Inflammatory macrophage (primary cell): ENCODE measurements at regions not wholly inside any gene's neighbourhood (a gene's known extent, or its start where the extent isn't known, plus 50 kb on each side); places are given as distances from the start of the nearest gene placed in this dataset.

ENCODE experiments used
- DNase-seq, 2 donors: peaks; one replicate each; pipeline ENCODE4 v3.0.0-alpha.2; 2020 to 2022

GRCh38 chr5:73338256-73339050 lies 110.1 kb downstream of the FOXD1 start:
- no peak for DNase-seq

DNA sequence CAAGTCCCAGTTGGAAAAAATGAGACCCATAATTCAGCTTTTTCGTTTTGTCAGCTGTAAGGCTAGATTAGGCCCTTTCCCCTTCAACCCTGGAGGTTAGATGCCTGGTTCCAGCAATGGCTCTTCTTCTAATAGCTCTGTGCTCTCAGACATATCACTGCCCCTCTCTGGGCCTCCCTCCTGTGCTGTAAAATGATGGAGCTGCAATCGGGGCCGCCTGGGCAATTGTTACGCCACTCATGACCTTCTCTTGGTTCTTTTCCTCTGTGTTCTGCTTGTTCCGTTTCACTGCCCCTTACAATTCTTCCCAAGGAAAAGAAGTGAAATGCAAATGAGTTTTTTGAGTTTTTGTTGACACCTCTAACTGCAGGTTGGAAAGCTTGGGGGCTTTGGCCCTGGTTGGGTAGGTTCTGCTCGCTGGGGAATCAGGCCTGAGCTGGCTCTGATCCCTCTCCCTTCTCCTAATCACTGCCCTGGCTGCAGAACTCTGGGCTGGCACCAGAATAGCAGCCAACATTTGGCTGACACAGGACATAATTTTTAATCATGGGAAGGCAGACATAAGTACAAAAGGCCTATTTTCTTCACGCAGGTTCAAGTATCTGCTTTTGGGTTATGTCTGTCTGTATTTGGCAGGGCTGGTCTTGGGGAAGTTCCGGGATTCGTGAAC lies 110.9 kb downstream of the FOXD1 start:
- no peak for DNase-seq

- DNase-seq, result no peak
Observed at GRCh38 chr5:73336366-73336765, 112.2 kb downstream of the FOXD1 start.

- DNase-seq, result no peak
Observed at GRCh38 chr5:73333944-73334703, 114.5 kb downstream of the FOXD1 start.

- DNase-seq, result no peak
Observed at GRCh38 chr5:73330613-73331012, 118.0 kb downstream of the FOXD1 start.

GRCh38 chr5:73328640-73329039 lies 119.9 kb downstream of the FOXD1 start:
- peak; percentile 43 to 65 for DNase-seq

DNA sequence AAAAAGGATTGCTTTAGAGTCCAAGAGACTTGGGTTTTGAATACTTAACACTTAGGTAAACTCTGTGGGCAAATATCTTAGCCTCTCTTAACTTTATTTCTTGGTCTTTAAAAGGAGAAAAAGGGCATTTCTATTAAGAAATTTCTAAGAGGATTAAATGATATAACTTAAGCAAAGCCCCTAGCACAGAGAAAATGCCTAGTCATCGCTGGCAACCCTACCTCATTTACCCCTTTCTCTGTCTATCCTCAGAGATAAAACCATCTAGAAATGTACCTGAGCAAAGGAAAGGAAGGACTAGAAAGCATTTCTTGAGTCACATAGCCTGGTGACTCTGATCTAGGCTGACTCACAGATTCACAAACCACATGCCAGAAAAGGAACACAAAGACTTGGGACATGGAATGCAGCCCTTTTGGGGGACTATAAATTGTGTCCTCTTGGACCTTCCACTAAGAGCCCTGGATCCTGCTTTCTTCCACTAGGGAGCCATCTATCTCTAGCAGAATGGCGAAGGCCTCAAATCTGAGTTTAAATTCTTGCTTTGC lies 120.6 kb downstream of the FOXD1 start:
- peak in 1 of 2 donors; percentile 1 for DNase-seq

DNA sequence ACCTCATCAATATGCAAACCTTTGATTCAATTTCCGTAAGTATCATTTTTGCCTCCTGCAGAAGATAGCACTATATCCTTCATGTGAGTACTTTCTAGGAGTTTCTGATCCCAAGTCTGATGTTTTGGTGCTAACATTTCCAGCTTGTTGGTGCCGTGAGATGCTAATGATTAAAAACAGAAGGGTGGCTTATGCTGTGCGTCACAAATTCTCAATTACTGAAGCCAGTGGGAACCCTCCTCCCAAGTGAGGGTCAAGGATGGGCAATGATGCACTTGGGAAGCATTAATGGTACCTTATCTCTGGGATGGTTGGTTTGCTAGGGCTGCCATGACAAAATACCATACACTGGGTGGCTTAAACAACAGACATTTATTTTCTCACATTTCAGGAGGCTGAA lies 123.0 kb downstream of the FOXD1 start:
- DNase-seq, result no peak

DNA sequence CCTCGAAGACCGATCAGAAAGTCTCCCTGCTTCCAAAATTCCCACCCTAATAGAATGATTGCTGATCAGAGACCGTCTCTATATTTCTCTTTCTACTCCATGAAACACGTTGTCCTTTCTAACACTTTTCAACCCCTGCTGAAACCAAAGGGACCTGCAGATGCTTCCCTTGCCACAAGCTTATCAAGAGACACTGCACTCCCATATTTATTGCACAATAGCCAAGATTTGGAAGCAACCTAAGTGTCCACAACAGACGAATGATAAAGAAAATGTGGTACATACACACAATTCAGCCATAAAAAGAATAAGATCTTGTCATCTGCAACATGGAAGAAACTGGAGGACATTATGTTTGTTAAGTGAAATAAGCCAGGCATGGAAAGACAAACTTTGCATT lies 125.1 kb downstream of the FOXD1 start:
- DNase-seq, result no peak

- DNase-seq, result no peak
Observed at GRCh38 chr5:73322437-73323076, 126.0 kb downstream of the FOXD1 start.

GRCh38 chr5:73321757-73322436 lies 126.7 kb downstream of the FOXD1 start:
- DNase-seq, result no peak

GRCh38 chr5:73319036-73319435 lies 129.5 kb downstream of the FOXD1 start:
- no peak for DNase-seq

DNA sequence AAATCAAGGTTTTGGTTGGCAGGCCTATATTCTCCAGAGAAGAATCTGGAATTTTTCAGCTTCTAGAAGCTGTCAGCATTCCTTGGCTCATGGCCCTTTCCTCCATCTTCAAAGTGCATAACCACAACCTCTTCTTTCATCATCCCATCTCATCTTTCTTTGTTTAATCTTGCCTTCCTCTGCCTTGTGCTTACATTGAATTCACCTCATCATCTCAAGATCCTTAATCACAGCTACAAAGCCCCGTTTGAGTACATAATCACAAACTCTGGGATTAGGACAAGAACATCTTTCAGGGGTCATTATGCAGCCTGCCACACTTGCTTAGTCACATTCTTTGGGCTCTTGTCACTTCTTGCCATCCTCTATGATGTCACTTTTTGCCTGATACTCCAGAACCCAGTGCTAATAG lies 130.3 kb downstream of the FOXD1 start:
- no peak for DNase-seq

DNA sequence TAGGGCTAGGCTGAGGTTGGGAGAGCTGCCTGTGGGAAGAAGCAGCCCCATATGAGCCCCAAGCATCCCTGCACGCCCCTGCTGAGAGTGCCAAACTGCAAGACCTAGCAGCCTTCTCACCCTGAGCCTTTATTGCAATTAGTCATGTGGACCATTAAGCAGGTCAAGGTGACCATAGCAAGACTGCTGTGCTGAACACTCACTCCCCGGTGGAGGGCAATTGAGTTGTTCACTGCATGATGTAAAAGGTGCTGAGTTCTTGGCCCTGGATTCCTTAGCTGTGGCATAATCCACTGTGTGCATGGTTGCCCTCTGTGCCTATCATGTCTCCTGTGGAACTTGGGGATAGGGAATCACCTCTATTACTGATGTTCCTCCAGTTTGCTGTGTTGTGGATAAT lies 131.1 kb downstream of the FOXD1 start:
- no peak for DNase-seq

DNA sequence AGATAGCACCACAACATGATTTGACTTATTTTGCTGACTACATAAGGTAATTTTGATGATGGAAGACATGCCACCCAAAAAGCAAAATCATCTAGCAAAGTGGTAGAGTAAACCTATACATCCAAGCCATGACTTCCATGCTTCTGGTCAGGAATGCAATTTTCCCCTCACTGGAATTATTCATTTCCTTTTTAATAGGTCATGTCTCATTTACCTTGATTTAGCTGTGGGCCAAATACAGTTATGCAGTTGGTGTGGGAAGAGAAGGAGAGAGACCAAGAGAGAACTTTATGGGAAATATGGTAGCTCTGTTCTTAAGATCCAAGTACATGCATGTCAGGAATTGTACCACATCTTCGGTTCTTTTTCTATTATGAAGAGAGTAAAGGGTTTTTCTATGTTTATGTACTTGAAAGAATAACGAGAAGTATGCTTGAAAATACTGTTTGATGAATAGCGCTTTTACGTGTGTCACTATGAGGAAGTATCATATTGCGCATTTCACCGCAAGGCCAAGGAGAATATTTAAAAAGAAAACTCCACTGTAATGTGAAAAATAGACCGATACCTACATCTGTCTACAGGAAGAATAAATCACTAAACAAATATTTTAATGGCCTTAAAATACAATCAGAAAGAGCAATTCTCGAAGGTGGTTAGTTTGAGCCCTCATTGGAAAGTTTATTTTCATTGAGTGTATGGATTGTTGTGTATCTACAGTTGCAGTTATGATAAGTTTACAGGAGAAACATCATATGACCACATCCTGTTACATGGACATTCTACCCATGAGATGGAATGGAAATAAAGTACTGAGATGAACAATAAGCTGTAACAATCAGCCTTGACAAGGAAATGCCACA lies 134.0 kb downstream of the FOXD1 start:
- no peak for DNase-seq

- DNase-seq, result no peak
Observed at GRCh38 chr5:73312872-73313510, 135.6 kb downstream of the FOXD1 start.

GRCh38 chr5:73312146-73312871 lies 136.3 kb downstream of the FOXD1 start:
- no peak for DNase-seq

DNA sequence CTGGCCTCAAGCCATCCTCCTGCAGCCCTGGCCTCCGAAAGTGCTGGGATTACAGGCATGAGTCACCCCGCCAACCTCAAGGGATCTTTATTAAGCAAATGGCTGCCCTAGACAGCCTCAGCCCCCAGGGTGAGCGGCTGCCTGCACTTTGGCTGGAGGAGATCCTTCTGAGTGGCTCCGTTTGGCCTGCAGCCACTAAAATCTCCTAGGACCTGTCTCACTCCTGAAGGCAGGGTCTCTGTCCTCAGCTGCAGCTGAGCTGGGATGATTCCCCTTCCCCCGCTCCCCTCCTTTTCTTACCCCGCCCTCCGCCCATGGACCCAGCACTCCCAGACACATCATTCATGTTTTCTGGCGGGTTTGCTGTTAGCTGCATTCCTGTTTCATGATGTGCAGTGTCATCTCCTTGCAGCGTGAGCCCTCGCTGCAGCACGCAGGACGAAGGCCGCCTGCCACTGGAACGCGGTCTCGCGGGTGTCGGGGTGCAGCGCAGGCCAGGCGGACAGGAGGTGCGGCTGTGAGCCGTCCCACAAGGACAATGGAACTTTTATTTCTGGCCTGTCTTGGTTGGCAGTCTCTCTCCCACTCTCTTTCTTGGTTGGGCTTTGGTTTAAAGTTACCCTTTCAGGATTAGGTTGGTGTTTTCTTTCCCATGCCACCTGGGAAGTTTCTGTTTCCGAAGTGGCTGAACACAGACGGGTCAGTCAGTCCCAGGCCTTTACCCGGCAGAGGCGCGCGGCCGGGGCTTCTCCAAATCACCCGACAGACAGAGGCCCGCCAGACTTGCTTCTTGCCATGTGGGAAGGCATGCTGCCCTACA lies 137.1 kb downstream of the FOXD1 start:
- DNase-seq, result no peak
